ENCODE measurements at regions not wholly inside any gene's neighbourhood (a gene's known extent, or its start where the extent isn't known, plus 50 kb on each side); places are given as distances from the start of the nearest gene placed in this dataset.

DNA sequence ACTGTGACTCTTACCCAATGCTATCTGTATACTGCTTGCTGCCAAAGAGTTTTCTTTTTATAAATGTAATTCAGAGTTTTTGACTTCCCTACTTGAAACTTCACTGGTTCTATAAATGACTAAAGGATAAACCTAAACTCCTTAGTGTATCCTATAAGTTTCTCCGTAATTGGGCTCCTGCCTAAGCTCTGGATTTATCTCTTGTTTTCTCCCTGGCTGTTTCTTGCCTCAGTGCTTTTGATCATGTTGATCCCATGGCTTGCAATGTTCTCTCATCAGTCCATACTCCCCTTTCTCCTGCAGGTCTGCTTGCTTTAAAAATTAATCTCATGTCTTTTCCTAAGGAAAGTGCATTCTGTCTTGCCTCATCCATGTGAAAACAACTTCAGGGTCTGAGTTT is 1543.1 kb upstream of the IGFBP7 start:
- TF ChIP-seq, protein P1, sequence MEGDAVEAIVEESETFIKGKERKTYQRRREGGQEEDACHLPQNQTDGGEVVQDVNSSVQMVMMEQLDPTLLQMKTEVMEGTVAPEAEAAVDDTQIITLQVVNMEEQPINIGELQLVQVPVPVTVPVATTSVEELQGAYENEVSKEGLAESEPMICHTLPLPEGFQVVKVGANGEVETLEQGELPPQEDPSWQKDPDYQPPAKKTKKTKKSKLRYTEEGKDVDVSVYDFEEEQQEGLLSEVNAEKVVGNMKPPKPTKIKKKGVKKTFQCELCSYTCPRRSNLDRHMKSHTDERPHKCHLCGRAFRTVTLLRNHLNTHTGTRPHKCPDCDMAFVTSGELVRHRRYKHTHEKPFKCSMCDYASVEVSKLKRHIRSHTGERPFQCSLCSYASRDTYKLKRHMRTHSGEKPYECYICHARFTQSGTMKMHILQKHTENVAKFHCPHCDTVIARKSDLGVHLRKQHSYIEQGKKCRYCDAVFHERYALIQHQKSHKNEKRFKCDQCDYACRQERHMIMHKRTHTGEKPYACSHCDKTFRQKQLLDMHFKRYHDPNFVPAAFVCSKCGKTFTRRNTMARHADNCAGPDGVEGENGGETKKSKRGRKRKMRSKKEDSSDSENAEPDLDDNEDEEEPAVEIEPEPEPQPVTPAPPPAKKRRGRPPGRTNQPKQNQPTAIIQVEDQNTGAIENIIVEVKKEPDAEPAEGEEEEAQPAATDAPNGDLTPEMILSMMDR (IDR thresholded peaks at IDR 0.05; ENCODE audit: extremely low read depth in 1 of 2, insufficient read depth in 1 of 2, low read depth in 1 of 2, low read length in 2 of 2), result no peak
- TF ChIP-seq POLR2A (IDR thresholded peaks at IDR 0.05; ENCODE audit: low read depth, low read length) (no peak), JUN (IDR thresholded peaks at IDR 0.05; ENCODE audit: borderline replicate concordance, insufficient read depth, insufficient read length, low read depth) (no peak), POLR2AphosphoS5 (IDR thresholded peaks at IDR 0.05; ENCODE audit: insufficient read depth, low read depth, low read length) (no peak), EZH2 (IDR thresholded peaks at IDR 0.05; ENCODE audit: borderline replicate concordance, low read depth, low read length, severe bottlenecking) (no peak), MYC (IDR thresholded peaks at IDR 0.05; ENCODE audit: low read depth, low read length) (no peak), GATA2 (IDR thresholded peaks at IDR 0.05; ENCODE audit: insufficient read depth, insufficient read length, low read depth, low read length) (no peak), FOS (IDR thresholded peaks at IDR 0.05; ENCODE audit: borderline replicate concordance, insufficient read depth, low read length) (no peak)
- TF ChIP-seq, protein P2, sequence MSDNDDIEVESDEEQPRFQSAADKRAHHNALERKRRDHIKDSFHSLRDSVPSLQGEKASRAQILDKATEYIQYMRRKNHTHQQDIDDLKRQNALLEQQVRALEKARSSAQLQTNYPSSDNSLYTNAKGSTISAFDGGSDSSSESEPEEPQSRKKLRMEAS (IDR thresholded peaks at IDR 0.05; ENCODE audit: insufficient read depth, insufficient read length), result no peak

Data from endothelial cell of umbilical vein (primary cell).